GM21528 (cell line): ENCODE measurements at regions not wholly inside any gene's neighbourhood (a gene's known extent, or its start where the extent isn't known, plus 50 kb on each side); places are given as distances from the start of the nearest gene placed in this dataset.
"Not testable (repeated sequence)": the region's sequence is repeated elsewhere in the genome, so short reads cannot be mapped to it uniquely, and the experiment has no call there.

ENCODE experiments used
- ATAC-seq: cut with Tn5 transposase; IDR thresholded peaks from one replicate; pipeline ENCODE4 v1.9.1; 2021; ENCODE audit warnings: mild to moderate bottlenecking, moderate library complexity; ENCODE audit not compliant: unreplicated experiment, low FRiP score

DNA sequence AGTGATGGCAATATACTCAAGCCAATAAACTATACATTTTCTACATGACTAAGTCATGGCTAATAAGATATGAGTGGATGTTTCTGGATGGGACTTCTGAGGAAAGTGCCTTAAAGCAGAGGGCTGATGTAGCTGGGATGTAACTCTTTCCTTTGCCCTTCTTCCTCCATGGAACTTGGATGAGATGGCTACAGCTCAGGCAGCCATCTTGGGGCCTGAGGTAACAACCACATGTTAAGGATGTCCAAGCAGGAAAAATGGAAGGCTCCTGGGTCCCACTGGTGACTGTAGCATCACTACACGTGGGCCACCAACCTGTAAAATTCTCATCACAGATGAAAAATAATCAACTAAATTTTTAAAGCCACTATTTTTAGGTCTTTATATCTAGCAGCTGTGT is 54.4 kb upstream of the GRIP1 start:
- no peak for ATAC-seq

- no peak for ATAC-seq
These were observed 55.0 kb upstream of the GRIP1 start for GRCh38 chr12:66733839-66734238.

DNA sequence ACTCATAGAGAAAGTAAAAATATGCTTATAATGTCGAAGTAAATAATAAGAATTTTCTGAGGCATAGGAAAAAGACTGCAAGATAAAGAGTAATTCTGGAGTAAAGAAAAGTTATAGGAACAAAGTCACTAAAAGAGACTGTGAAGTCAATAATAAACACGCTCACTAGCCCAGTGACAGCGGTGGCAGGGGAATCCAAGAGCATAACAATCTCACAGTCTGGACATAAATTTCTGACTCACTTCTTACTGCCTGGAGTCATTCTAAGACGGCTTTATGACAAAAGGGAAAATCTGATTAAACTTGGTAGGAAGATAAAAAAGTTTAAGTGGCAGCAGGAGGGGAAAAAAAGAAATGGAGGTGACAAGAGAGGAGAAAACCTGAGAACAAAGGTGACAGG is 56.4 kb upstream of the GRIP1 start:
- no peak for ATAC-seq

DNA sequence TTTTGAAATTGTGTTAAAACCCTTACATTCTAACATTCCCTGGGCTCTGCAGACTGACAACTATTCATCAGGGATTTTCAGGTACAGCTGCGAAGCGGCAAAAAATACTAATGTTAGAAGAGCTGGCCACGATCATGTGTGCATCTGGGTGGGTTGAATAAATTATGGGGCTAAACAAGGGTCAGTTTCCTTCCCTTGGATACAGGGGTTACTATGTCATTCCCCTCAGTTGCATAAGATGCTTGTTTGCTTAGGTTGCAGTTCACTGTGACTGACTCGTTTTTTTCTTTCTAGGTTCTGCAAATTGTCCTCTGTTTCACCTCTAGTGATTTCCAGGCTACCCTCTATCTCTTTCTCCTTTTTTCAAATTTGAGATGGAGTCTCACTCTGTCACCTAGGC is 58.1 kb upstream of the GRIP1 start:
- no peak for ATAC-seq

- ATAC-seq = no peak
These were observed 60.4 kb upstream of the GRIP1 start for GRCh38 chr12:66739266-66739665.

DNA sequence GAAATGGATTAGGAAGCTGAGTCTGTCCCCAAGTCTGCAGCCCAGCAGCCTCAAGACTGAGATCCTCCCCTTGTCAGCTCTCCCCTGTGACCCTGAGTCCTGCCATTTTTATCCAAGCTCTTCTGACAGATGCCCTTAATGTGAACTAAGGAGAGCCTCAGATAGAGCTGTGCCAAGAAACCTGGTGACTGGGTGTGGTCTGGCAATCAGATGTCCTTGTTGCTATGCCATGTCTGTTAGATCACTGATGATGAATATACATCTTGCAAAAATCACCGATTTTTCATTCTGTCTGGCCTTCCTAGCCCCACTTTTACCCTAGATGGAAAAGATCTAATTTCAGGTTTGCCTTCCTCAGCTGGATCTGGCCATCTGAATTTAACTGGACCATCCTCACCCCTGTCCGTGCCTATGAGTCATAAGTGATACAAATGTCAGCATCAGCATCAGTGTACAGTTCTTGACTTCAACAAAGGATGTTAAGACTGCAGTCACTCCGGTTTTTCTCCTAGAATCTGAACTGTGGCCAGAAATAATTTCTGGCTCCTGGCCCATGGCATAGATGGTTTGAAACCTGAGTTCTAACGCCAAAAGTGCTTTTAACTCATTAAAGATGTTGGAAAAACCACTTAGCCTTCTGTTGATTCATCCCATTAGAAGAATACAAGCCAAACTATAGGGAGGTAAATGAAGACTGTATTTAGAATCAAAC is 61.2 kb upstream of the GRIP1 start:
- ATAC-seq = no peak

- ATAC-seq = no peak
These were observed 61.9 kb upstream of the GRIP1 start for GRCh38 chr12:66740732-66741131.

GRCh38 chr12:66741919-66742318 is 63.0 kb upstream of the GRIP1 start:
- no peak for ATAC-seq

GRCh38 chr12:66742508-66743367 is 63.9 kb upstream of the GRIP1 start:
- no peak for ATAC-seq

GRCh38 chr12:66744461-66744860 is 65.6 kb upstream of the GRIP1 start:
- no peak for ATAC-seq

- ATAC-seq = no peak
These were observed 66.1 kb upstream of the GRIP1 start for GRCh38 chr12:66744956-66745383.

- ATAC-seq = no peak
These were observed 67.8 kb upstream of the GRIP1 start for GRCh38 chr12:66746489-66747201.

GRCh38 chr12:66751432-66752113 is 72.7 kb upstream of the GRIP1 start:
- no peak for ATAC-seq

DNA sequence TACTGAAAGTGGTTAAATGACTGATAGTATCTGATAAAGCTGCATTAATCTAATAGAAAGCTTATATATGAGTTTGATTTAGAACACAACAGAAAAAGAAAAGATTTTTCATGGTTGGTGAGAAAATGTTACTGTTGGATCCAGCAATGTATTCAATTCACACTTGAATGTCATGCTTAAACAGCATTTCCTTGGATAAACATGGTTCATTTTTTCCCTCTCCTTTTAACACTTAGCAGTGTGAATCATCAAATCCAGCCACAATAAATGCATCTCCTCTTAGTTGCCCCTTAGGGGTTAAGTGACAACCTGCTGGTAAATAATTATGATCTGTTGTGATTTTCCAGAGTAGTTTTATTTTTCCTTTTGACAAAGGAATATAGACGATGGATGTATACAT is 74.9 kb upstream of the GRIP1 start:
- no peak for ATAC-seq

- no peak for ATAC-seq
These were observed 77.0 kb upstream of the GRIP1 start for GRCh38 chr12:66755727-66756395.

DNA sequence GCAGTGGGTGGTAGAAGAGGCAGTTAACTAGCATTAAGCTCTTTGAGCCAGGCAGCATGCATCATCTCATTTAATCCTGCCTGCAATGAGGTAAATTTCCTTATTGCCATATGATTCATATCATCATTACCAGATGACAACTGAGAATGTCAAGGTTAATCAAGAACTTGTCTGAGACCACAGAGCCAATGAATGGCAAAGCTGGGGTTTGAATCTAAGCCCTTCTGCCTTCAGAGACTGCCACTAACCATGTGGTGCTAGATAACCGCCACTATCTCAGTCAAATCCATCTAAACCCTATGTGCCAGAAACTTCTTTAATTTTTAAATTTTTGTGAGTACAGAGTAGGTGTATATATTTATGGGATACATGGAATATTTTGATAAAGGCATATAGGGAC is 77.8 kb upstream of the GRIP1 start:
- ATAC-seq = no peak

GRCh38 chr12:66760122-66760521 is 81.2 kb upstream of the GRIP1 start:
- not testable (repeated sequence) for ATAC-seq

DNA sequence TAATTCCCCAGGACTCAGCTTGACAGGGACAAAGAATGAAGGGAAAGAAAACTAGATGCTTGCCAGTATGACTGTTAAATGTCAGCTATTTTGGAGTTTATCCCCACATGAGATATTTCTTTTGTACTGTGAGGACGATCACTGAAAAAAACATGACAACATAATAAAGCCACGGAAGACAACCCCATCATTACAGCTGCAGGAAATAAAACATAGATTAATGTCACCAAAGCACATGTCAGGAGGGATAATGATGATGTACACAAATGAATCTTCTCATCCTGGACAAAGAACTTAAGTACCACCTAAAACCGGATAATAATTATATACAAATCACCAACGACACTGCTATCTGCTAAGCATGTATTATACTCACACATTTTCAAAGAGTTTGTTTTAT is 84.6 kb upstream of the GRIP1 start:
- ATAC-seq = no peak

DNA sequence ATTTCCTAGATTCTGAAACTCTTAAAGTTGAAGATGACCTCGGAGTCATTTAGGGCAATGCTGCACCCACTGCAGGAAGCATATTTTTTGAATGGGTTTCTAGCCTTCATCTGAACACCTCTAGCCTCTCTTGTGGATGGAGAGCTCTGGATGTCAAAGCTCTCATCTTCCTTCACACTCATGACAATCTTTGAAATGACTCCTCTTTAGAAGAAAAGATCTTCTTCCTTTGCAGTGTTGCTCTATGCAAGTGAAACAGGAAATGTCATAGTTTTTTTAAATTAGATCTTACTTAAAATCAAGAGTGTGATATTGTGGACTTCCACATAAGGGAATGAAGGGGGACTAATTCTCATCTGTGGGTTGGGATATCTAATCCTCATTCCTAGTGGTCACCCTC is 86.3 kb upstream of the GRIP1 start:
- no peak for ATAC-seq

DNA sequence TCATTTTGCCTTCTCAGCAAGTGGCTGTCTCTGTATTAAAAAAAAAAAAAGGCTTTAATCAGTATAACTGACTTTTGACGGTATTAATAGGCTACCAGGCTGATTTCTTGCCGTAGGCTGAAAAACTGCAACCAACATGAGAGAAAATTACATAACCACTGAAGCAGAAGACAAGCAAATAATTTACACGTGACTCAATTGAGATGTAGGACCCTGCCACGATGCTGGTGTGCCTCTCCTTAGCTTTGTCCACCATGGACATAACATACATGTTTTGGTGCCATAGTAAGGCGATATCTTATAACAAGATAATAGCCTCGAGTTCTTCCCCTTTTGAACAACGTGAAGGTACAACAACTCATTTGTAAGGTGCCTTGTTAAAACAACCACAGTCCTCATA is 88.7 kb upstream of the GRIP1 start:
- no peak for ATAC-seq
